ENCODE measurements at regions not wholly inside any gene's neighbourhood (a gene's known extent, or its start where the extent isn't known, plus 50 kb on each side); places are given as distances from the start of the nearest gene placed in this dataset.

- 76% methylated on average over 22 of the region's 22 CpGs for WGBS
- Histone ChIP-seq H3K9me3 (ENCODE audit: control insufficient read depth in 4 of 4, low read length in 3 of 4) (no peaks in the 10 kb centered on the region), H3K27me3 (ENCODE audit: control insufficient read depth in 4 of 4, insufficient read depth in 4 of 4, low read length in 3 of 4) (peaks cover 0 to 5% (median 0%) of the 10 kb centered on the region in 4 donors), H3K9ac (ENCODE audit: low read depth in 1 of 2, low read length in 2 of 2) (no peak overlapping the region), H3K4me3 (ENCODE audit: low read depth in 1 of 3, low read length in 3 of 3) (no peak overlapping the region), H3K36me3 (ENCODE audit: control insufficient read depth in 4 of 4, insufficient read depth in 3 of 4, low read depth in 1 of 4, low read length in 3 of 4) (no peaks in the 10 kb centered on the region), H3K27ac (ENCODE audit: low read depth in 1 of 2, low read length in 2 of 2) (no peak overlapping the region), H3K4me1 (ENCODE audit: control insufficient read depth in 4 of 4, insufficient read depth in 4 of 4, low read length in 3 of 4) (no peaks in the 10 kb centered on the region)
- no peak for DNase-seq (ENCODE audit: low spot score)
- TF ChIP-seq MAX (IDR thresholded peaks at IDR 0.05) (no peak), FOXA2 (IDR thresholded peaks at IDR 0.05) (no peak)
Measured at GRCh38 chr2:238567067-238567855, 140.5 kb downstream of the ASB1 start.

GRCh38 chr2:238567996-238568395, 141.3 kb downstream of the ASB1 start:
- Histone ChIP-seq H3K9me3 (ENCODE audit: control insufficient read depth in 4 of 4, low read length in 3 of 4) (no peaks in the 10 kb centered on the region), H3K36me3 (ENCODE audit: control insufficient read depth in 4 of 4, insufficient read depth in 3 of 4, low read depth in 1 of 4, low read length in 3 of 4) (no peaks in the 10 kb centered on the region), H3K4me1 (ENCODE audit: control insufficient read depth in 4 of 4, insufficient read depth in 4 of 4, low read length in 3 of 4) (no peaks in the 10 kb centered on the region), H3K27me3 (ENCODE audit: control insufficient read depth in 4 of 4, insufficient read depth in 4 of 4, low read length in 3 of 4) (peaks cover 0 to 3% (median 0%) of the 10 kb centered on the region in 4 donors), H3K4me3 (ENCODE audit: low read depth in 1 of 3, low read length in 3 of 3) (no peak overlapping the region), H3K27ac (ENCODE audit: low read depth in 1 of 2, low read length in 2 of 2) (no peak overlapping the region), H3K9ac (ENCODE audit: low read depth in 1 of 2, low read length in 2 of 2) (no peak overlapping the region)
- TF ChIP-seq YY1 (IDR thresholded peaks at IDR 0.05) = no peak
- TF ChIP-seq CTCF (IDR thresholded peaks at IDR 0.05; ENCODE audit: low read depth, low read length, missing input control) = no peak
- no peak for TF ChIP-seq SP1 (IDR thresholded peaks at IDR 0.05)
- TF ChIP-seq FOXA1 (IDR thresholded peaks at IDR 0.05) = no peak
- TF ChIP-seq ZBTB33 (IDR thresholded peaks at IDR 0.05) = no peak
- no peak for TF ChIP-seq REST (IDR thresholded peaks at IDR 0.05)
- TF ChIP-seq MAX (IDR thresholded peaks at IDR 0.05) = no peak
- TF ChIP-seq ATF3 (IDR thresholded peaks at IDR 0.05) = no peak
- no peak for TF ChIP-seq HNF4G (IDR thresholded peaks at IDR 0.05)
- no peak for TF ChIP-seq GABPA (IDR thresholded peaks at IDR 0.05 in 1 of 2, conservative IDR thresholded peaks at IDR 0.05 in 1 of 2)
- no peak for TF ChIP-seq RXRA (IDR thresholded peaks at IDR 0.05)
- TF ChIP-seq RAD21 (IDR thresholded peaks at IDR 0.05) = no peak
- no peak for TF ChIP-seq NR2F2 (IDR thresholded peaks at IDR 0.05)
- DNase-seq (ENCODE audit: low spot score) = no peak
- 75% methylated on average over 10 of the region's 10 CpGs for WGBS
